GM12878 (cell line): ENCODE measurements at regions not wholly inside any gene's neighbourhood (a gene's known extent, or its start where the extent isn't known, plus 50 kb on each side); places are given as distances from the start of the nearest gene placed in this dataset.
"Not testable (repeated sequence)": the region's sequence is repeated elsewhere in the genome, so short reads cannot be mapped to it uniquely, and the experiment has no call there.

Experiments
- ATAC-seq: fragments of 200-7000 bp; cut with Tn5 transposase; 3 replicates; pipeline ENCODE4 v1.9.1; 2020; ENCODE audit warnings: mild to moderate bottlenecking, moderate library complexity
- BruUV-seq: library from RNA; stranded (reverse); fragments of 400-500 nt; replicated peaks from 2 replicates; lab custom pipeline; 2021; lab: Mats Ljungman, UMichigan
- CTCF ChIA-PET: fragments of 300-600 bp; sonication (Branson Sonifier 250); formaldehyde crosslinking; extraction: SDS; loops from one replicate; lab custom pipeline; 2021; ENCODE audit warnings: inconsistent platforms; lab: Yijun Ruan, JAX
- POLR2A ChIA-PET: fragments of 350-600 bp; formaldehyde crosslinking; extraction: SDS; loops from one replicate; lab custom pipeline; 2021; ENCODE audit warnings: inconsistent platforms; lab: Charles Lee
- RAD21 ChIA-PET: fragments of 300-600 bp; sonication (Branson Sonifier 250); formaldehyde crosslinking; loops from one replicate; lab custom pipeline; 2023; ENCODE audit warnings: antibody characterized with exemption; ENCODE audit not compliant: unreplicated experiment; lab: Charles Lee
- SMC1A ChIA-PET: fragments of 300-600 bp; sonication (Branson Sonifier 250); formaldehyde crosslinking; loops from one replicate; lab custom pipeline; 2023; ENCODE audit not compliant: unreplicated experiment, uncharacterized antibody; lab: Charles Lee
- DNase-seq: peaks from one replicate; pipeline ENCODE4 v3.0.0-alpha.2; 2011; ENCODE audit warnings: low read depth, low spot score
- FAIRE-seq: peaks from 3 replicates; lab custom pipeline; 2011; peaks lifted over from hg19 to GRCh38; lab: Jason Lieb, UNC
- H2AFZ ChIP-seq: 2 replicates; pipeline ENCODE4 v1.6.0; 2011; ENCODE audit warnings: low read depth, low read length, control low read depth; ENCODE audit not compliant: control insufficient read depth
- H3K27ac ChIP-seq: 2 replicates; pipeline ENCODE4 v1.5.1; 2011; ENCODE audit warnings: control low read depth; ENCODE audit not compliant: control insufficient read depth, insufficient read depth
- H3K27me3 ChIP-seq, 2 experiments: replicated peaks in 1 of 2; 2 replicates each; pipeline versions ENCODE4 v1.6.0 to v1.6.1; 2011; ENCODE audit warnings: low read length in 1 of 2; ENCODE audit not compliant: control insufficient read depth in 2 of 2, insufficient read depth in 2 of 2
- H3K36me3 ChIP-seq, 2 experiments: 2 replicates each; pipeline ENCODE4 v1.5.1; 2011; ENCODE audit warnings: low read length in 1 of 2; ENCODE audit not compliant: control insufficient read depth in 2 of 2, insufficient read depth in 2 of 2
- H3K4me1 ChIP-seq: 2 replicates; pipeline ENCODE4 v1.6.1; 2011; ENCODE audit warnings: mild to moderate bottlenecking, low read length, moderate library complexity, mixed read lengths; ENCODE audit not compliant: control insufficient read depth, insufficient read depth
- H3K4me2 ChIP-seq: 2 replicates; pipeline ENCODE4 v1.6.0; 2011; ENCODE audit warnings: control low read depth; ENCODE audit not compliant: control insufficient read depth, insufficient read depth
- H3K4me3 ChIP-seq: fragments of 200-600 bp; sonication (generic); 2 replicates; pipeline ENCODE4 v1.5.1; 2016
- H3K79me2 ChIP-seq: 2 replicates; pipeline ENCODE4 v1.6.0; 2011; ENCODE audit warnings: low read length; ENCODE audit not compliant: control insufficient read depth, insufficient read depth
- H3K9ac ChIP-seq: 2 replicates; pipeline ENCODE4 v1.8.0; 2011; ENCODE audit warnings: low read length, control low read depth, mixed read lengths; ENCODE audit not compliant: control insufficient read depth, insufficient read depth
- H3K9me3 ChIP-seq: replicated peaks from 3 replicates; pipeline ENCODE4 v1.5.1; 2011; ENCODE audit warnings: mild to moderate bottlenecking, low read length; ENCODE audit not compliant: control insufficient read depth, insufficient read depth
- H4K20me1 ChIP-seq: 2 replicates; pipeline ENCODE4 v1.6.0; 2011; ENCODE audit not compliant: control insufficient read depth, insufficient read depth
- KDM1A ChIP-seq: fragments of 200-600 bp; sonication (generic); IDR thresholded peaks from 2 replicates; pipeline ENCODE4 v1.6.1; 2016; ENCODE audit warnings: borderline replicate concordance
- SMAD5 ChIP-seq: IDR thresholded peaks from 2 replicates; pipeline ENCODE4 v1.6.1; 2016; ENCODE audit warnings: antibody characterized with exemption, low read depth
- WGBS: methylation state at CpG from one replicate; pipeline ENCODE4 v1.1.6; 2016; ENCODE audit warnings: low lambda C conversion rate; ENCODE audit not compliant: insufficient replicate concordance, insufficient coverage; ENCODE audit errors: missing lambda C conversion rate; 5-methylcytosine and 5-hydroxymethylcytosine counted together
- in situ Hi-C: fragments of 300-500 bp; cut with MboI; formaldehyde crosslinking; loops from 9 replicates; pipeline ENCODE4 v1.14.3; 2018; ENCODE audit warnings: mixed read lengths
- intact Hi-C: fragments of 100-400 bp; cut with micrococcal nuclease; formaldehyde crosslinking; loops from one replicate; pipeline ENCODE4 v1.14.2; 2022; ENCODE audit not compliant: unreplicated experiment

GRCh38 chr18:2244641-2245040 lies 326.7 kb downstream of the METTL4 start:
- ATAC-seq (no peak), DNase-seq (no peak), FAIRE-seq (no peak)
- Histone ChIP-seq H3K9ac (no peak overlapping the region), H3K4me1 (no peaks in the 10 kb centered on the region), H3K79me2 (no peaks in the 10 kb centered on the region), H2AFZ (no peak overlapping the region), H4K20me1 (no peaks in the 10 kb centered on the region), H3K27ac (no peak overlapping the region), H3K27me3 (no peaks in the 10 kb centered on the region; a peak in 1 of 4 replicates), H3K36me3 (no peaks in the 10 kb centered on the region), H3K4me3 (no peak overlapping the region), H3K9me3 (no peaks in the 10 kb centered on the region), H3K4me2 (no peak overlapping the region)
- BruUV-seq, result no TSS peak
- in situ Hi-C loops, result no loop called here
- POLR2A ChIA-PET, result interaction anchor here (1.1 kb wide), 1 partner anchor 81 kb away, joined by 4 read pairs; no protein-coding TSS in a partner anchor
- CTCF ChIA-PET, result no interaction called here
- no peak for TF ChIP-seq KDM1A
- TF ChIP-seq SMAD5, result no peak
- intact Hi-C loops, result no loop called here
- SMC1A ChIA-PET, result no interaction called here
- RAD21 ChIA-PET, result no interaction called here

- FAIRE-seq, H3K4me3 ChIP-seq, H3K27me3 ChIP-seq, H2AFZ ChIP-seq, H3K9me3 ChIP-seq, H4K20me1 ChIP-seq, ATAC-seq, H3K4me2 ChIP-seq, H3K27ac ChIP-seq, intact Hi-C loops, BruUV-seq, POLR2A ChIA-PET, RAD21 ChIA-PET, SMC1A ChIA-PET, in situ Hi-C loops, DNase-seq, H3K9ac ChIP-seq, H3K4me1 ChIP-seq, H3K79me2 ChIP-seq, H3K36me3 ChIP-seq: not testable (repeated sequence)
- CTCF ChIA-PET, result interaction anchor here (1.0 kb wide), 2 partner anchors 12 to 126 kb away, joined by 3 read pairs; no protein-coding TSS in a partner anchor
- 77% methylated on average over 19 of the region's 19 CpGs for WGBS
These were observed 324.2 kb downstream of the METTL4 start for GRCh38 chr18:2247101-2247500.
